T-helper 17 cell (primary cell): ENCODE measurements at regions not wholly inside any gene's neighbourhood (a gene's known extent, or its start where the extent isn't known, plus 50 kb on each side); places are given as distances from the start of the nearest gene placed in this dataset.

Experiments used
- ATAC-seq: fragments of 150-1000 bp; cut with Tn5 transposase; 2 replicates; pipeline ENCODE4 v1.10.0; 2021; ENCODE audit warnings: mild to moderate bottlenecking, moderate library complexity
- DNase-seq, 3 donors: peaks; one replicate each; pipeline versions ENCODE4 v3.0.0 to v3.0.0-alpha.2; 2020 to 2021
- H3K9me3 ChIP-seq: one replicate; pipeline ENCODE4 v1.7.0; 2013; ENCODE audit warnings: low read length, mild to moderate bottlenecking; ENCODE audit not compliant: control insufficient read depth, poor library complexity, severe bottlenecking
- H3K27ac Mint-ChIP-seq: one replicate; pipeline ENCODE4 v1.8.0; 2022; ENCODE audit warnings: mild to moderate bottlenecking, moderate library complexity, mixed read lengths
- H3K27me3 Mint-ChIP-seq: one replicate; pipeline ENCODE4 v1.8.0; 2022; ENCODE audit warnings: mixed read lengths
- H3K36me3 Mint-ChIP-seq: one replicate; pipeline ENCODE4 v1.8.0; 2022; ENCODE audit warnings: low read depth, mixed read lengths
- H3K4me1 Mint-ChIP-seq: one replicate; pipeline ENCODE4 v1.8.0; 2022; ENCODE audit warnings: mild to moderate bottlenecking, mixed read lengths
- H3K4me3 Mint-ChIP-seq: one replicate; pipeline ENCODE4 v1.8.0; 2022; ENCODE audit warnings: mild to moderate bottlenecking, moderate library complexity, mixed read lengths

DNA sequence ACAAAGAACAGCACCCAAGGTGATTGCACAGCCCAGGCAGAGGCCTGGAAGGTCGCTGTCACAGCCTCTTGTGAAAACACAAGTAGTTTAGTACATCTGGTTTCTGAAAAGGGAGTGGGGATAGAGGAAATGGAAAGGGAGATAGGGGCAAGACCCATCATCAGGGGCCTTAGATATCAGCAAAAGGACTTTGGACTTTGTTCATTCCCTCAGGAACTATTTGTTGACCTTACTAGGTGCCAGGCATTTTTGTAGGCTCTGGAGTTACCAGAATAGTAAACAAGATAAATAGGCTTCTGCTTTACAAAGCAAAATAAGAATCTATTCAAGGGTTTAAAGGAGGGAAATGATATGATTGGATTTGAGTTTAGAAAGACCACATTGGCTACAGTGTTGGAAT lies 199.4 kb upstream of the CDKN3 start:
- Mint-ChIP-seq H3K36me3 (no peaks in the 10 kb centered on the region), H3K4me3 (no peak overlapping the region), H3K27ac (no peak overlapping the region), H3K4me1 (no peaks in the 10 kb centered on the region), H3K27me3 (peaks cover 10% of the 10 kb centered on the region)
- H3K9me3 ChIP-seq = no peaks in the 10 kb centered on the region
- DNase-seq = no peak
- no peak for ATAC-seq

DNA sequence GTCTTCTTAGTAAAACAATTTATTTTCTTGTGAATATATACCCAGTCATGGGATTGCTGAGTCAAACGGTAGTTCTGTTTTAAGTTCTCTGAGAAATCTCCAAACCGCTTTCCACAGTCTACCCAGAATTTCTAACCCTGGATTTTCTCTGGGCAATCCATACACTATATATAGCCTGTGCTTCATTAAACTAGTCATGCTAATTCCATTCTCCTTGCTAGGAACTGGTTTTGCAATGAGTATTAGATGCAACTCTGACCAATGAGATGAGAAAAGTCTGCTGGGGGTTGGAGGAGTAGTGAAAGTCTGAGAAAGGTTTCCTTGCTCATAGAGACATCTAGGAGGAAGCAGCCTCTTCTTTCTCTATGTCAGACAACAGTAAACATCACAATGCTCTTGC lies 196.1 kb upstream of the CDKN3 start:
- H3K27me3 Mint-ChIP-seq = peaks cover 5% of the 10 kb centered on the region
- DNase-seq (no peak), ATAC-seq (no peak)
- no peaks in the 10 kb centered on the region for H3K4me1 Mint-ChIP-seq
- H3K9me3 ChIP-seq = no peaks in the 10 kb centered on the region
- no peaks in the 10 kb centered on the region for H3K36me3 Mint-ChIP-seq
- H3K27ac Mint-ChIP-seq = no peak overlapping the region
- no peak overlapping the region for H3K4me3 Mint-ChIP-seq

DNA sequence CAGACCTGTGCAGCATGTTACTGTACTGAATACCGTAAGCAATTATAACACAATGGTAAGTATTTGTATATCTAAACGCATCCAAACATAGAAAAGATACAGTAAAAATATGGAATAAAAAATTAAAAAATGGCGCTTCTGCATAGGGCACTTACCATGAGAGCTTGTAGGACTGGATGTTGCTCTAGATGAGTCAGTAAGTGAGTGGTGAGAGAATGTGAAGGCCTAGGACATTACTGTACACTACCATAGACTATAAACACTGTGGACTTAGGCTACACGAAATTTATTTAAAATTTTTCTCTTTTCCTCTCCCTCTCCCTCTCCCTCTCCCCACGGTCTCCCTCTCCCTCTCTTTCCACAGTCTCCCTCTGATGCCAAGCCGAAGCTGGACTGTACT lies 194.5 kb upstream of the CDKN3 start:
- H3K27me3 Mint-ChIP-seq = peaks cover 16% of the 10 kb centered on the region
- no peaks in the 10 kb centered on the region for H3K4me1 Mint-ChIP-seq
- H3K36me3 Mint-ChIP-seq = no peaks in the 10 kb centered on the region
- ATAC-seq = no peak
- DNase-seq = no peak
- H3K4me3 Mint-ChIP-seq = no peak overlapping the region
- H3K9me3 ChIP-seq = no peaks in the 10 kb centered on the region
- H3K27ac Mint-ChIP-seq = no peak overlapping the region

DNA sequence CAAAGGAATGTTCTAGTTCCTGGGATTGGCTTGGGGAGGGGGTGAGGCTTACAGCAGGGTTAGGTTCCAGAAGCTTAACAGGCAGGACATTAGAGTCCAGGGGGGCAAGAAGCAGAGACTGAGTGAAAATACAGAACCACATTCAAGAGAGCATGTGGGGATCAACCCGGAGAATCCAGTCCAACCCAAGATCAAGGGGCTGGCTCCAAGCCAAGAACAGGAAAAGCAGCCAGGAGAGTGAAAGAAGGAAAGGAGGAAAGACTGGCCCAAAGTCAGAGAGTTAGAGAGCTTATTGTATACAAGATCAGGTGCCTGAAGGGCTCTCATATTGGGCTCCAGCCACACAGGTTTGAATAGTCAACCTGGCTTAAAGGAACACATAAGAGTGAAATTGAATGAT lies 190.3 kb upstream of the CDKN3 start:
- peaks cover 26% of the 10 kb centered on the region for H3K27me3 Mint-ChIP-seq
- no peaks in the 10 kb centered on the region for H3K4me1 Mint-ChIP-seq
- no peak for DNase-seq
- H3K4me3 Mint-ChIP-seq = no peak overlapping the region
- H3K9me3 ChIP-seq = no peaks in the 10 kb centered on the region
- no peak overlapping the region for H3K27ac Mint-ChIP-seq
- H3K36me3 Mint-ChIP-seq = no peaks in the 10 kb centered on the region
- ATAC-seq = no peak

DNA sequence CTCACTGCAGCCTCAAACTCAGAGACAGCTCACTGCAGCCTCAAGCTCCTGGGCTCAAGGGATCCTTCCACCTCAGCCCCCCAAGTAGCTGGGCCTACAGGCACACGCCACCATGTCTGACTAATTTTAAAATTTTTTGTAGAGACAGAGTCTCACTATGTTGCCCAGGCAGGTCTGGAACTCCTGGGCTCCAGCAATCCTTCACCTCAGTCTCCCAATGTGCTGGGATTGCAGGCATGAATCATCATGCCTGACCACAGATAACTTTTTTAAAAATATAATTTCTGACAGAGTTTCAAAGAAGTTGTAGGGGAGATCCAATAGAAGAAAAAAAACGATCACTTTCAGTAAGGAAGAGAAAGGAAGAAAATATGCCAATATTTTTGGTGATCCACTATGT lies 189.7 kb upstream of the CDKN3 start:
- Mint-ChIP-seq H3K27me3 (peaks cover 28% of the 10 kb centered on the region), H3K36me3 (no peaks in the 10 kb centered on the region), H3K4me3 (no peak overlapping the region), H3K4me1 (no peaks in the 10 kb centered on the region), H3K27ac (no peak overlapping the region)
- ATAC-seq (no peak), DNase-seq (no peak)
- H3K9me3 ChIP-seq = no peaks in the 10 kb centered on the region

DNA sequence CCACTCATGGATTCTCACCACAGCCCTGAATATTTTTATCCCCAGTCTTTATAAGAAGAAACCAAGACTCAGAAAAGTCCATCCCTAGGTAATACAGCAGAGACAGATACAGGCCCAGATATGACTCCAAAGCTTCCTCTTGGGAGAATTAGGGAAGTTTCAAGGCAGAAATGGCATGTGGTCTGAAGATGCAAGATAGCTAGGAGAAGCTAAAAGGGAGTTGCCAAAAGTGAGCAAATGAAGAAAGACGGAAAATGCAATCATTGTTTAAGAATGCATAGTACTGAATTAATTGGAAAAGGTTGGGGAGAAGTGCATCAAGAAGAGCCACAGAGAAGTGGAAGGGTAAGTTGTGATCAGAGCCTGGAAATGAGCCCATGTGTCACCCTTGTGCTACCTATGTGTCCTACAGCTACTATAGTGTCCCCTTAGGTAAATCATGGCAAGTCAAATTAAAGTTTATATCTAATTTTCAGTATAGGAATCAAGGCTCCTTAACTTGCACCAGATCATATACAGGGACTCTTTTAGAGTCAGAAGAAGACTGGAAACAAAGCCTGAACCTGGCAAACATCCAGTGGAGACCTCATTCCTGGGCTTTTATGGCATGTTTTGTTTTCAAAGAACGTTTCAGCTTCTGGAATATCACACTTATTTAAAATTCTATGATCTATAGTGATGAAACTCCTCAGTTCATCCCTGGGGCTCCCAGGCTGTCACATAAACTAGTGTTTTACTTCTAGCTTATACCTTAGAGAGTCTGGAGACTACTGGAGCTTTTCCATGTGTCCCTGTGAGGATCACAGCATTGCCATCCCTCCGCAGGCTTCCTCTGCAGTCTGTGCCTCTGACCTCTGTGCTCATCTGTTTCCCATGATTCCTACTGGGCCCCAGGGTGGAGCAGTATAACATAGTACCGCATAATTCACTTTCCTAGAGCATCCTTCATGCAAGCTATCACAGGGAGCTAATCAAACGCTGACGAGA lies 189.0 kb upstream of the CDKN3 start:
- ATAC-seq (no peak), DNase-seq (no peak)
- H3K4me3 Mint-ChIP-seq = no peak overlapping the region
- no peak overlapping the region for H3K27ac Mint-ChIP-seq
- no peaks in the 10 kb centered on the region for H3K4me1 Mint-ChIP-seq
- H3K27me3 Mint-ChIP-seq = peaks cover 29% of the 10 kb centered on the region
- H3K36me3 Mint-ChIP-seq = no peaks in the 10 kb centered on the region
- H3K9me3 ChIP-seq = no peaks in the 10 kb centered on the region

DNA sequence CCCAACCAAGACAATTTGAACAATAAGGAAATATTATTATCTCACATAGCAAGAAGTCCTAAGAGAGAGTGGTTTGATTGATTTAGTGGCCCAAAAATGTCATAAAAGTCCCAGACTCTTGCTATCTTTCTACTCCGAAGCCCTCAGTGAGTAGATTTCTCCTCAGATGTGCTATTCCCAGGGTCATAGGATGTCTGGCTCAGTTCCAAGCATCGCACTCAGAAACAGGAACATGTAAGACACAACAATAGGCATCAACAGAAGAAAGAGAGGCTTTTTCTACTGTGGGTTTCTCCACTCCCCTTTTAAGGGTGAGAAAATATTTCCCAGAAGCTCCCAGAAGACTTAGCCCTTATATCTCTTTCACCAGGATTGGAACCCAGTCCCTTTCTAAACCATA lies 188.1 kb upstream of the CDKN3 start:
- H3K9me3 ChIP-seq = no peaks in the 10 kb centered on the region
- no peak for ATAC-seq
- DNase-seq = no peak
- Mint-ChIP-seq H3K4me1 (no peaks in the 10 kb centered on the region), H3K4me3 (no peak overlapping the region), H3K27me3 (peaks cover 29% of the 10 kb centered on the region), H3K36me3 (no peaks in the 10 kb centered on the region), H3K27ac (no peak overlapping the region)

DNA sequence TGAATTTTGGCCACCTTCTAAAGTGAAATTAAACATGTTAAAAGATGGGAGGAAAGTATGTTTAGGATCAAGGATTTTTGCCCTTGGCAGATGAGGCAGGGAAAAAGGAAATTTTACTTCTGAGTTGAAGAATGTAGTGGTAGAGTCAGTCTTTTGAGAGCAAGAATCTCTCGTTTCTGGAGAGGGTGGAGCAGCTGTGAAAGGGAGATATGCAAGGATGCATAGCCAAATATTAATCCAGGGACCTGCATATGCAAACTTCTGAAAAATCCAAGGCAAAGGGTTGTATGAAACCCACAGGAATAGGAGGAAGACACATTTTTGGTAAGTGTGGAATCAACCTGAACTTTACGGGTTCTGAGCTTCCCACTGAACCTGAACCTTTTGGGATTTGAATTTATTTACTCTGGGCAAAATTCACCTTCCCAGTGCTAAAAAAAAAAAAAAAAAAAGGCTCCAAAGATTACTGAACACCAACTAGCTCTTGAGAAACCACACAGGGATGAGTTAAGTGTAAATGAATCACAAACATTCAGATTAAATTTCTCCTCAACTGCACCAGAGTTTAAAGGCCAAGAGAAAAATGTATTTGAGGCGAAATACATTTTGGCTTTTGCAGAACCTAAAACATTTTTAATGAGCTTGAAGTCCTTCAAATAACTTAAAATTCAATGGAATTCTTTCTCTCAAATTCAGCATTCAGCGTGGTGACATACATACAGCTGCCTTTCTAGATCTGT lies 187.1 kb upstream of the CDKN3 start:
- Mint-ChIP-seq H3K27ac (no peak overlapping the region), H3K4me1 (no peaks in the 10 kb centered on the region), H3K4me3 (no peak overlapping the region), H3K36me3 (no peaks in the 10 kb centered on the region), H3K27me3 (peaks cover 29% of the 10 kb centered on the region)
- no peaks in the 10 kb centered on the region for H3K9me3 ChIP-seq
- DNase-seq (no peak), ATAC-seq (no peak)

DNA sequence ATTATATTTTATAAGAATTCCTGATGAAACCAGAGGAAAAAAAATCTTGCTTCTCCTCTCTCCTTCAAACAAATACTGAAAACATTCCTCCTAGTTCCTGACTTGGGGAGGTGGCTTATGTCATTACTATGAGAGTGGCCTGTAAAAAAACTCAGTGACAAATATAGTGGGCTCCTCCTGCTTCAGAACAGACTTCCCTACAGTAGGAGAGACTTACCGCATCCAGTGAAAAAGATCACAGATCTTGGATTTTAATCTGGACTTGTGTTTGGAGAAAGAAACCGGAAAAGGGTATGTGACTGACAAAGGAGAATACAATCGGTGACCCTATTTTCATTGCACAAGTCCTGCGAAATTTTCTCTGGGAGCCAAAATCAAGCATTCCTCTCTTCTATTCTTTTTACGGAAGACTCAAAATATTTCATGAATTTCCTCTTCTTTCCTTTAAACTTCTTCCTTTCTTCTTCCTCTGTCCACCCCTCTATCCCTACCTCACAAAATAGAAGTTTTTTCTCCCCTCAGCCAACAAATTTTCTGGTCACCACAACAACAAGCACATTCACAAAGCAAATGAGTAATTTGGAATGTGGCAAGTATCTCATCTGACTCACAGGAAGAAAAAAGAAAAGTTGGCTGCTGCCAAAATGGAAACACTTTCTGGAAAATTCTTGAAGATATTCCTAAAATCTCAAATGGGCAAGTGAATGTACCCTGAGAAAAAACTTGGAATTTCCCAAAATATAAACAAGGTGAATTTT lies 185.1 kb upstream of the CDKN3 start:
- DNase-seq = no peak
- Mint-ChIP-seq H3K27me3 (peaks cover 36% of the 10 kb centered on the region), H3K27ac (no peak overlapping the region), H3K4me1 (no peaks in the 10 kb centered on the region), H3K36me3 (no peaks in the 10 kb centered on the region), H3K4me3 (no peak overlapping the region)
- no peak for ATAC-seq
- no peaks in the 10 kb centered on the region for H3K9me3 ChIP-seq

DNA sequence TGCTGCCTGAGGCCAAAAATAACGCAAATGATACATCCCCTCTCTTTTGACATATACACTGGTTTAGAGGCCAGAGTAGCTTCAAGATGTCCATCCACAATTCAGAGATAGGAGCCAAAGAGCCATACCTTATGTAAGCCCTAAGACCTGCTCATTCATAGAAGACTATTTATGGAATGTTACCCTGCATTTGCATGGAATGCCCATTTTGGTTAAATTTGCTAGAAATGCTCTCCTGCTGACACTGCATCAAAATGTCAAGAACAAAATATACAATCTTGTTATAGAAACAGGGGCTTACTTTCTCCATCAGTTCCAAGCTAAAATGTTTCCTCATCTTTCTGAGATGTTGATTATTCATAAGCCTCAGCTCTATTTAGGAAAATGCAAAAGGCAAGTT lies 183.3 kb upstream of the CDKN3 start:
- Mint-ChIP-seq H3K27ac (no peak overlapping the region), H3K27me3 (peaks cover 42% of the 10 kb centered on the region), H3K4me1 (no peaks in the 10 kb centered on the region), H3K36me3 (no peaks in the 10 kb centered on the region), H3K4me3 (no peak overlapping the region)
- DNase-seq (no peak), ATAC-seq (no peak)
- H3K9me3 ChIP-seq = no peaks in the 10 kb centered on the region

DNA sequence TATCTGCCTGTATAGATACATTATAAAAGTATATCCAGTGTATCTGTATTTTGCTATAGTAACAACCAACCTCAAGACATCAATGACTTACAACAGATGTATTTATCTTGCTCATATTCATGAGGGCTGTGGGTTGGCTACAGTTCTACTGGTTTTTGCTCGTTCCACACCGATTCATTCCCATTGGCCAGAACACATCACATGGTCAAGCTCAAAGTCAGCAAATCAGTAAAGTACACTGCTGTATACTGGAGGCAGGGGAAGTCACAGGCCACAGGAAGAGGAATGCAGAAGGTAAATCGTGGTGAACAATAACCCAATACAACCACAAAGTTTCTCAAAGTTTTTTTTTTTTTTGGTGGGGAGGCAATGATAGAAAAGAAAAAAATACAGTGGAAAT lies 180.0 kb upstream of the CDKN3 start:
- peaks cover 3% of the 10 kb centered on the region for H3K4me1 Mint-ChIP-seq
- peaks cover 66% of the 10 kb centered on the region for H3K27me3 Mint-ChIP-seq
- H3K4me3 Mint-ChIP-seq = no peak overlapping the region

DNA sequence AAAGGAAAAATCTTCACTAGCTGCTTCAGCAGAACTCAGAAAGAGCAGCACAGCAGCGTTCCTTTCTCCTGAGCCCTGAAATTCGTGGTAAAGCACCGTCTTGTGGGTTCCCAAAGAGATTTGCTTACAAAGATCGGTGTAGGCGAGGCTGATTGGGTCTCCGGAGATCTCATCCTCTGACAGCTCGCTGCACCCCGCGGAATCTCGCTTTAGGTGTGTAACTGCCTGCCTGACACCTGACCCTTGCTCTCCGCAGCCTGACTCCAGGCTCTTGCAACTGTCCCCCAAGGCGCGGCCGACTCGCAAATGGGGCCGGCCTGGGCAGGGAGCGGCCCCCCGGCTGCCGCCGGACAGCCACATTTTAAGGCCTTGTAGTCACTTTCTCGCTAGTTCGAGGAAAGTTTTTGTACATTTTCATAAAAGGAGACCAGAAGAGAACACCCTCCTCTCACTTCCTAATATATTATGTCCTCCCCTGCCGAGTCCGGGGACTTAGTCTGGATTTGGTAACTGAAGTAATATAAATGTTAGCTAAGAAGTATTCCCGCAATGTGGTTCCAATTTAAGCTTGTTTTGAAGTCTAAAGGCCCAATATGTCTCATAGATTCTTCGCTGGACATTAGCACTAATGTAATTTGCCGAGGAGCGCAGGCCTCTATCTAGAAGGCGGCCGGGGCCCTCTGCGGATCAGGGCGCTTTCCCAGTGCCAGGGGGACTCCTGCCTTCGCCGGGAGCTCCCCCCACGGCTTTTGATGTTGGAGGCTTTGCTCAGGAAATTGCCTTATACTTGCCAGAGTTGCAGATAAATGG lies 177.3 kb upstream of the CDKN3 start:
- Mint-ChIP-seq H3K27ac (no peak overlapping the region), H3K36me3 (no peaks in the 10 kb centered on the region), H3K4me3 (no peak overlapping the region), H3K4me1 (peaks cover 3% of the 10 kb centered on the region), H3K27me3 (peaks cover 87% of the 10 kb centered on the region)
- ATAC-seq (no peak), DNase-seq (no peak)
- H3K9me3 ChIP-seq = no peaks in the 10 kb centered on the region

More for the DNA sequence above, 180.0 kb upstream of the CDKN3 start:
- Mint-ChIP-seq H3K36me3 (no peaks in the 10 kb centered on the region), H3K27ac (no peak overlapping the region)
- ATAC-seq (no peak), DNase-seq (no peak)
- no peaks in the 10 kb centered on the region for H3K9me3 ChIP-seq
